ENCODE measurements at regions not wholly inside any gene's neighbourhood (a gene's known extent, or its start where the extent isn't known, plus 50 kb on each side); places are given as distances from the start of the nearest gene placed in this dataset.

DNA sequence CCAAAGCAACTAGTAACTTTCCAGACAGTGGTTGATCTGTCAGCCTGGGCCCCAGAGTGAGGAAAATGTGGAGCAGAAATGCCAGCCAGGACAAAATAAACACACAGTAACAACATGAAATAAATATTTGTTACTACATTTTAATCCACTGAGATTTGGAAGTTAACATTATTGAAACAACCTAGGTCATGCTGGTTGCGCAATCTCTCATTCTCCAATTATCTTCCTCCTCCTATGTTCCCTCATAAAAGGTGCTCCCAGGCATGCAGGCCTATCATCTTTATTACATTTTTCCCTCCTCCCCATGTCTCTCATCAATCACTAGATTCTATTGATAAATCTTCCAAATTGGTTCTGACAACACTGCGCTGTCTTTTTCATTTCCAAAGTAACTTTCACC is 363.1 kb downstream of the HINT1 start:
- no peak for TF ChIP-seq FOS (IDR thresholded peaks at IDR 0.05; ENCODE audit: borderline replicate concordance, extremely low read depth, insufficient read length)
- TF ChIP-seq, protein P1, sequence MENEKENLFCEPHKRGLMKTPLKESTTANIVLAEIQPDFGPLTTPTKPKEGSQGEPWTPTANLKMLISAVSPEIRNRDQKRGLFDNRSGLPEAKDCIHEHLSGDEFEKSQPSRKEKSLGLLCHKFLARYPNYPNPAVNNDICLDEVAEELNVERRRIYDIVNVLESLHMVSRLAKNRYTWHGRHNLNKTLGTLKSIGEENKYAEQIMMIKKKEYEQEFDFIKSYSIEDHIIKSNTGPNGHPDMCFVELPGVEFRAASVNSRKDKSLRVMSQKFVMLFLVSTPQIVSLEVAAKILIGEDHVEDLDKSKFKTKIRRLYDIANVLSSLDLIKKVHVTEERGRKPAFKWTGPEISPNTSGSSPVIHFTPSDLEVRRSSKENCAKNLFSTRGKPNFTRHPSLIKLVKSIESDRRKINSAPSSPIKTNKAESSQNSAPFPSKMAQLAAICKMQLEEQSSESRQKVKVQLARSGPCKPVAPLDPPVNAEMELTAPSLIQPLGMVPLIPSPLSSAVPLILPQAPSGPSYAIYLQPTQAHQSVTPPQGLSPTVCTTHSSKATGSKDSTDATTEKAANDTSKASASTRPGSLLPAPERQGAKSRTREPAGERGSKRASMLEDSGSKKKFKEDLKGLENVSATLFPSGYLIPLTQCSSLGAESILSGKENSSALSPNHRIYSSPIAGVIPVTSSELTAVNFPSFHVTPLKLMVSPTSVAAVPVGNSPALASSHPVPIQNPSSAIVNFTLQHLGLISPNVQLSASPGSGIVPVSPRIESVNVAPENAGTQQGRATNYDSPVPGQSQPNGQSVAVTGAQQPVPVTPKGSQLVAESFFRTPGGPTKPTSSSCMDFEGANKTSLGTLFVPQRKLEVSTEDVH (IDR thresholded peaks at IDR 0.05; ENCODE audit: low read depth, partially characterized antibody): no peak
- peak in 1 of 2 experiments; percentile 37; a peak in 1 of 4 replicates for TF ChIP-seq CEBPB (IDR thresholded peaks at IDR 0.05; ENCODE audit: borderline replicate concordance in 1 of 2, low read depth in 2 of 2, low read length in 2 of 2)
- TF ChIP-seq STAT1 (conservative IDR thresholded peaks at IDR 0.05): no peak
- no peak for TF ChIP-seq DPF2 (IDR thresholded peaks at IDR 0.05)
- TF ChIP-seq TBL1XR1 (IDR thresholded peaks at IDR 0.05; ENCODE audit: low read depth, low read length): no peak
- no peak for TF ChIP-seq ZNF274 (IDR thresholded peaks at IDR 0.05; ENCODE audit: insufficient read depth, insufficient read length)
- ChIA-PET SMC1A (ENCODE audit: uncharacterized antibody, unreplicated experiment) (no interaction called here), RAD21 (ENCODE audit: unreplicated experiment) (no interaction called here), POLR2A (no interaction called here), CTCF (no interaction called here)
- no TSS peak for BruUV-seq (replicated peaks)
- H3K9ac ChIP-seq (ENCODE audit: control insufficient read depth, insufficient read depth, low read length): no peak overlapping the region
- intact Hi-C loops (cut with micrococcal nuclease; ENCODE audit: unreplicated experiment) (no loop called here), in situ Hi-C loops (cut with MboI) (no loop called here)
- no peaks in the 10 kb centered on the region for H3K9me3 ChIP-seq (replicated peaks; ENCODE audit: control insufficient read depth, insufficient read depth, low read length)
- WGBS (ENCODE audit: insufficient coverage, insufficient replicate concordance, low lambda C conversion rate, missing lambda C conversion rate): 0% methylated on average over 2 of the region's 2 CpGs
- no peaks in the 10 kb centered on the region for H3K27me3 ChIP-seq (replicated peaks in 1 of 2; ENCODE audit: control insufficient read depth in 2 of 2, insufficient read depth in 2 of 2, low read length in 1 of 2)
- H3K79me2 ChIP-seq (ENCODE audit: control insufficient read depth, insufficient read depth, low read length): no peaks in the 10 kb centered on the region
- H3K36me3 ChIP-seq (ENCODE audit: control insufficient read depth in 2 of 2, insufficient read depth in 2 of 2, low read length in 1 of 2): no peaks in the 10 kb centered on the region
- H3K4me3 ChIP-seq: no peak overlapping the region
- no peak for DNase-seq (ENCODE audit: low read depth, low spot score)
- H2AFZ ChIP-seq (ENCODE audit: control insufficient read depth, low read depth, low read length): no peak overlapping the region
- H3K27ac ChIP-seq (ENCODE audit: control insufficient read depth, insufficient read depth): no peak overlapping the region
- no peaks in the 10 kb centered on the region for H3K4me1 ChIP-seq (ENCODE audit: control insufficient read depth, insufficient read depth, low read length)
- H4K20me1 ChIP-seq (ENCODE audit: control insufficient read depth, insufficient read depth): no peaks in the 10 kb centered on the region
- no peak for ATAC-seq
- FAIRE-seq: no peak
- no peak overlapping the region for H3K4me2 ChIP-seq (ENCODE audit: control insufficient read depth, insufficient read depth)
